GM19468 (cell line): ENCODE measurements at regions not wholly inside any gene's neighbourhood (a gene's known extent, or its start where the extent isn't known, plus 50 kb on each side); places are given as distances from the start of the nearest gene placed in this dataset.
A peak's percentile ranks its signal among the peaks of the same experiment; 100 is the strongest.

Experiments
- ATAC-seq: cut with Tn5 transposase; IDR thresholded peaks from one replicate; pipeline ENCODE4 v1.9.1; 2021; ENCODE audit warnings: mild to moderate bottlenecking, moderate library complexity, moderate number of reproducible peaks; ENCODE audit not compliant: unreplicated experiment; ENCODE audit errors: extremely low read depth

DNA sequence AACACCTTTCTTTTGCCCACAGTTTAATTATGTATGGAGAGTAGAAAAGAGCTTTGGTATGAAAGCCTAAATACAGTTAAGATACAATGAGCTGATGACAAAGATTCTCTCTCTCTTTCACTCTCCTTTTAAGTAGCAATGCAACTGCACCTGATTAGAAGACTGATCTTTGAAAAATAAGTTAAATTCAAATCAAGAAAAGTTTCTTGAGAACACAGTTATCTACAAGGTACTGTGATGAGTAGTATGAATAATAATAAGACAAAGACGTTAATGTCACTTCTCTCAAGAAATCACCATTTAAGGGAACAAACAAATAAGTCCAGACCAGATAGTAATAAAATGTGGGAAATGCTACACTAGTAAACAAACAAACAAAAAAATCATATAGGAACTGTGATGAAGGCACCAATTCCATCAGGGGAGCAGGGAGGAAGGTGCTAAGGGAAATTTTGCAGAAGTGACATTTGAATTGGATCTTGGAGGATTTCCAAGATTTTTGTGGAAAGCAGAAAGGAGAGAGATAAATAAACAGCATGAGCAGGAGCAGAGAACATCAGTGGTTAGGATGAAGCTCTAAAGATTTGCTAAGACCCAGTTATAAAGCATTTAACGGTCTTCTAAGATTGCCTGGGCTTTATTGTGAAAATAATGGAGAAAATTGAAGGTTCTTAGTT lies 65.2 kb upstream of the STK38L start:
- no peak for ATAC-seq

DNA sequence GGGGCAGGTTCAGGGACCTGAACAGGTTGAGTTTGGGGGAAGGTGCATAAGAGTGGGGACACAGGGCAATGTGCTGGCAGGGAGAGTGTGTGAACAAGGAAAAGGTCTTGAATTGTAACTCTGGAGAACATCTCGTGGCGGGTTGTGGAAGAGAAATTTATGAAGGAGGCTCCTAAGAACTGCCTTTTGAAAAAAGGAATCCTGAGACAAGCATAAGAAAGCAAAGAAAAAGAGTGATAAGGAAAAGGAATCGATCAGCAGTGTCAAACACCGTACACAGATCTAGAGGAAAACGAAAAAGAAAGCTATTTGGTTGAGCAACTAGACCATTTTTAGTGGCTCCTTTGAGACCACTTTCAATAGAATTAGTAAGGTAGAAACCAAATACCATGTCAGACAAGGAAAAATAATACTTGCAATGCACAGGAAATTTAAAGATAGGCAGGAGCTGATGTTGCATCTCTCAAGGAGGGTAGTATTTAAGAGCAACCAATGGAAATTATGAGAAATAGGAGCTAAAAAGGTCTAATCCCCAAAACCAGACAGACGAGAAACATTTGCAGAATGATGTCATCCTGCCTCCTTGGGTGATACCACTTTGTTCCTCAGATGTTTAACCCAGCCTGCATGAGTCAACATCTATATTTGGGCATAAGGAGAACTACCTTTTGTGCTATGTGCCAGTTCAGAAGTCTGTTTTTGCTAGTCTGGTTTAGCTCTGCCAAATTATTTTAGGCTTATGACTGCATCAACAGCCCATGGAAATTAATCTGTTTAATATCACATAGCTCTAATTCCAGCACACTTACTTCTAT lies 64.5 kb upstream of the STK38L start:
- ATAC-seq = peak; percentile 76

DNA sequence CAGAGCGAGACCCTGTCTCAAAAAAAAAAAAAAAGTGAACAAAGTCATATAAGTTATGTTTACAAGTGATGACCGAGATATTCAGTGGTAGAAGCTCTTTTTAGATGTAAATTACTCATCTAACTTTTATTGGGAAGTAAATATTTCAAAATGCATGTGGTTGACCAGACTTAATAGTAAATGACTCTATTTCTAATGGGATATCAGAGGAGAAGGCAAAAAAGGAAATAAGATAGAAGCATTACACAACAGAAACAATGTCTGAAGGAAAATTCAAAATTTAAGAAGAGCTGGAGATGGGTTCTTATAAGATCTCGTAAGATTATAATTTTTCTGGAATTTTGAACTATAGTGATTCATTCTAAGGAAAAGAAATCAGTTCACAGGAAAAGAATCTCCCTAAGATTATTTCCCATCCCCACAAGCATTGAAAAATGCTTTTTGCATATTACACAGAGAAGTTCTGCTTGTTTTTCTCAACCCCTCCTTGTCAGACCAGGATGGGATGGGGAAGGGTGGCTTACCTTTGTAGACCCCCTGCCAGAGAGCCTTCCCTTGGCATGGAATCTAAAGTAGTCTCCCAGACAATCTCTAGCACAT lies 63.1 kb upstream of the STK38L start:
- ATAC-seq = no peak

DNA sequence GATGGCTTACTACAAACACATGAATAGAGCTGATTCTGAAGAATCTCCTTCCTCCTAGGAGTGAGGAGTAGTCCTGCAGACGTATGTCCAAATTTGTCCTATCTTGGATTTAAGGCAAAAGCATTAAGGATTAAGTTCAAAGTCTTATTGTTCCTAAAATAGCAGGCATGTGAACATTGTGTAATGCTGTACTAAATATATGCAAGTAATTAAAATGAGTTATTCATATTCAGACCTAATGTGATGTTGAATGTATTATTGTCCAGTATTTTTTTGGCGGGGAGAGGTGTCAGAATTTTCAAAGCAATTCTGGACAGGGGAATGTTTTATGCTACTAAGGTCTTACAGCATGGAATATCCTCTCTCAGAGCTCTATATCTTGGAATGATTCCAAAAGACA lies 60.7 kb upstream of the STK38L start:
- ATAC-seq = no peak

DNA sequence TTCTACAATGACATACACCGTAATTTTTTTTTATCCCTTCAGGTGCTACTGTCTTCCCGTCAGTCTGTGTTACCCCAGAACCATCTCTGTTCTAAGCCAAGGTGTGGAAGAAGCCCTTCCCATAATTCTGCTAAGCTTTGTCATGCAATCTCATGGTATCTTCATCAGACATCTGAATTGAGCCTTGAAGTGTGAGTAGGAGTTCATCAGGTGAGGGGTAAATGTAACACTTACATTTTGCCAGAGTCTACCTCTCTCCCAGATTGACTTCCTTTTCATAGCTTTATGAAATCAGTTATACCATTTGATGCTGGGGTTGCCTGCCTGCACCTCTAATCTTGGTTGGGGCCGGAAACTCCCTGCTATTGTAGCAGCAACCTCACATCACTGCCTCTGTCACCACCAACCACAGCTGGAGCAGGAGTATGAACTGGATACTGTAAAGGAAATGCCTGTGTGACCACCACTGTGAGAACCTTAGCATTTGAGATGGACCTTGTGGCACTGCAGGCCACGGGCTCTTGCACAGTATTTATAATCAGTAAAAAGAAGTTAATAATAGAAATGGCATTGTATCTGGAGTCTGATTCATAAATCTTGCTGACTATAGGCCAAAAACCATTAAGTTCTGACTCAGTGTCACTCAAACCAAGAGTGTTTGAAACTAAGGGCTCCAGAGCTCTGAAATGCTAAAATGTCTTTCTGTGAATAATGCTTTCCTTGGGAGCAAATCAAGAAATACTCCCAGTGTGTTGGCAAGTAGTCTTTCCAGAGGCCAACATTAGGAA lies 58.7 kb upstream of the STK38L start:
- peak; percentile 41 for ATAC-seq

DNA sequence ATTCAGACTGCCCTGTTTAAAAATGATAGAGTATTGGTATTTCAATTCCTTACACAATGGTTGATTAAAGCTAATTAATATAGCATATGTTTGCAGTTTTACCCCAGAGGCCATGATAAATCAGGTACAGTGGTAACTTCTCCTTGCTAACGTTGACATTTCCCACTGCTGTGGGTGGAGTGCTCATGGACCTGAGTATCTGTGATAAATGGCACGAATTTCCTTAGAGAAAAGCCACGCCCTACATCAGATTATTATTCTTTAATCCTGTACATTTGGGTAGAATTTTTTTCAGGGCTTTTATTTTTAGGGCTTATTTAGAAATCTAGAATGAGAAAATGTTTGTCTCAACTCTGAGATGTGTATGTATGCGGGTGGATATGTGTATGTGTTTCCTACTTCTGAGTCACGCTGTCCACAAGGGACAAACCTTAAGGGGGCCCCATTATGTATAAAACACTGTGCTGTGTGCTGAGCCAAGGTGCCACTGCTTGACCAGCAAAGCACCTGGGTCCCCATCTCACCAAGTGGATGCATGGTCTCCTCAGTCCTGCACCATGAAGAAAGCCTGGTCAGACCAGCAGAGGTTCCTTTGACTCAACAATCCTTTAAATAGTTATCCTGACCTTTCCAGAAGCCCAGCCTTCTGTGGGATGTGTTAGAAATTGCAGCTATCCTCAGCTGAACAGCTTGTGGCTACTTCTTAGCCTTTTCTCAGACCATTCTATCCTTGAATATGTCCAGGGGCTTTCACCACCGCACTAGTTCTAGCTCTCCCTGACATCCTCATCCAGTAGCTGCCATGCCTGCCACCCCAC lies 57.9 kb upstream of the STK38L start:
- ATAC-seq = no peak

DNA sequence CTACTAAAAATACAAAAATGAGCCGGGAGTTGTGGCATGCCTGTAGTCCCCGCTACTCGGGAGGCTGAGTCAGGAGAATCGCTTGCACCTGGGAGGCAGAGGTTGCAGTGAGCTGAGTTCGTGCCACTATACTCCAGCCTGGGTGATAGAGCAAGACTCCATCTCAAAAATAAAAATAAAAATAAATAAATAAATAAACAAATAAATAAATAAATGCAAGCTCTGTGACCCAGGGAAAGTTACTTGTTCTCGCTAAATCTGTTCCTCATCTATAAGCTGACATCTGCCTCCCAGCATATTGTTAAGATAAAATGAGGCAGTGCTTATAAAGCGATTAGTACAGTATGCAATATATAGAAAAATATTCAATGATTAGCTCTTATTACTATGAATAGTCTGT lies 56.4 kb upstream of the STK38L start:
- no peak for ATAC-seq

DNA sequence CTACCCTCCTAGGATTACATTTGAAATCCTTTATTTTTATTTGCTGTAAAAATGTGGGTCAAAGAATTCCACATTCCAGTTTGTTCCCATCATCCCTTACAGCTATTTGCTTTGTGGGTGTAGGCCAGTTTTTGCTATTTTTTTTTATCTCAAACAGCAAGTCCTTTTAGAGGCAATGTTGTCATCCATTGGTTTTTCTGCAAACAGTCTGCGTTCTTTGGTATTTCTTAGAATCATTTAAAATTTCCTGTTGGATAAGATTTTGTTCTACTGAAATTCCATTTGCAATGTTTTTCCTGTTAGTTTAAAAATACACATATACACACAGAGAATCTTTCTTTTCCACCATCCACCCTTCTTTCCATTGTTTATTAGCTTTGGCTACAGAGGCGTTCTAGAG lies 53.3 kb upstream of the STK38L start:
- ATAC-seq = no peak

DNA sequence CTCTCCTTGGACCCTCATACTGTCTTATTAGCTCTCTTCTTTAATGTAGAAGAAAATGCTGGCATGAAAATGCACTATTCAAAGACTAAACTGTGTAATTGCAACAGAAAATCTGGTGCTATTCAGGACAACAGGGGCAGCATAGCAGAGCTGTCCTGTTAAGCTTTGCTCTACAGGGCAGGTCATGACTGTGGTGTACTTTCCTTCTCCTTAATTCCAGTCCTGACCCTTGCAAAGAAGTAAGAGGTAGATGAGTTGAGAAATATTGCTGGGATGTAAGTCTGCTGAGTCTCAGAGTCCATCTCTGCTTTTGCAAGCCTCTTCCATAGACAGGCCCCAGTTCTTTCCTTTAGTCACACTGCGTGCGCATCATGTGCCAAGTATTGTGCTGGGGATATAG lies 52.6 kb upstream of the STK38L start:
- ATAC-seq = no peak

DNA sequence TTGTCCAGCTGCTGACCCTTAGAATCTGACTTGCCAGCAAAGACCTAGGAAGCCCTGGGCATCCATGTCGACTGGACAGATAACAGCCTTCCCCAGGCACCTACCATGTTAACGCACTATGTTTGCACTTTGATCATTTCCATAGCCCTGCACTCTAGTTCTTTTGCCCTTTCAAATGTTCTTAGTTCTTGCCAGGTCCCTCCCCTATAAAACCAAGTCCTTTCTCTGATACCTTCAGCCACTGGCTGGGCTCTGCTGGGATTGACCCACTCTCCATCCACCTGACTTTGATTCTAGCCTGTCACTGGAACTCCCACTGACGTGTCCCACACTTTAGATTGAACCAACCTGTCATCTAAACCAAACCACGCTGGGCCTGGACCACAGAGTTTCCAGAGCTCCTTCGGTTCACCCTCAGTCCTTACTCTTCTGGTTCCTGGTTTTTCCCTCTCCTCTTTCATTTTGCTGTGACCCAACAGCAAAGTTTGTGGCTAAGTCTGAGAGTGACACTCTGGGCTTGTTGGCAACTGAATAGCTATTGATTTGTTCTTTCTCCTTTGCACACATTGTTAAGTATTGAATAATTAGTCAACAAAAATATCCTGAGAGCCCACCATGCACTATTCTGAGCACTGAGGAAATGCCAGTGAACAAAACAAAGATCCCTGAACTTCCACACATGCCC lies 51.8 kb upstream of the STK38L start:
- ATAC-seq = no peak

DNA sequence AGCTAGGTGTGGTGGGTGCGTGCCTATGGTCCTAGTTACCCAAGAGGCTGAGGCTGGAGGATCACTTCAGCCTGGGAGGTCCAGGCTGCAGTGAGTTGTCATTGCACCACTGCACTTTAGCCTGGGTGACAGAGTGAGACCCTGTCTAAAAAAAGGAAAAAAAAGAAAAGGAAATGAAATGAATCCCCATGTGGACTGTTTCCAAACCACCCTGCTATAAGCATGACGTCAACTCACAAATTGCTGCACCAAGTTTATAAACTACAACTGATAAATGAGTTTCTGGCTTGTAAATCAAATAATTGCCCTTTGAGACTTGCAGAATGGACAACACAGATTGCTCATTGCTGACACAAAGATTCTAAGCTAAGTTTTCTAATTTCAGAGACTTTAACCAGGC lies 51.0 kb upstream of the STK38L start:
- ATAC-seq = no peak

DNA sequence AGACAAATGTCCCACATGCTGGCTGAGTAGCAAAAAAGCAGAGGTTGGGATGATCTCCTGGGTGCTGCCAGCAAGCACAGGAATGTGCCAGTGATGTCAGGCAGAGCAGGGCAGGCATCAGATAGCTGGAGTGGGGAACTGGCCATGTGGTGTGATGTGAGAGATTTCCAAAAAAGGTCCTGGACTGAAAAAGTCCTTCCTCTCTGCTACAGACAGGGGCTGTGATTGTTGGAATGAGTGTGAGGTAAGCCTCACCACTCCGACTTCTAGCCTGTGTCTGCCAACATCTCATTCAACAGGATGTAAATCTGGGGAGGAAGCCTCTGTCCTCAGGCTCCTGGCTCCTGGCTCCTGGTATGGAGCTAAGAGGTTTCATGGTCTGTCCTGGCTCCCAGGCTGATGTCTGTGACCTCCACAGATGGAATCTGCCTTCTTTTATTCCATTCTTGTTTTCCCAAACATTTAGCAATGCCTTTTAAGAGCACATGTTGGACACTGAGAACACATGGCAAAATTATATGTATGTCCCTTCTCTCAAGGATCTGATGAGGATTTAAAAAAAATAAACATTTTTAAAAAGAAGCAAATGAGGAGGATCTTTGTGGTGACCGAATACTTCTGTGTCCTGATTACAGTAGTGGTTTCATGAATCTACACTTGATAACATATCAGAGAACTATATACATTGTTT lies 50.1 kb upstream of the STK38L start:
- ATAC-seq = no peak
